ENCODE measurements at regions not wholly inside any gene's neighbourhood (a gene's known extent, or its start where the extent isn't known, plus 50 kb on each side); places are given as distances from the start of the nearest gene placed in this dataset.

- Histone ChIP-seq H3K4me3 (ENCODE audit: low read length in 2 of 2) (no peak overlapping the region), H3K9me3 (ENCODE audit: control insufficient read depth in 2 of 2, insufficient read depth in 1 of 2, low read length in 1 of 2) (peaks cover 2 to 6% of the 10 kb centered on the region in 2 donors), H3K36me3 (ENCODE audit: control insufficient read depth in 2 of 2, insufficient read depth in 2 of 2, low read length in 1 of 2) (no peaks in the 10 kb centered on the region), H3K27me3 (ENCODE audit: control insufficient read depth in 2 of 2, insufficient read depth in 1 of 2, low read length in 1 of 2) (no peaks in the 10 kb centered on the region), H3K27ac (ENCODE audit: low read depth in 1 of 2, low read length in 1 of 2) (no peak overlapping the region), H3K4me1 (ENCODE audit: control insufficient read depth in 2 of 2, insufficient read depth in 2 of 2, low read length in 2 of 2) (no peaks in the 10 kb centered on the region)
- 76% methylated on average over 6 of the region's 6 CpGs for WGBS
- peak; percentile 4 to 53 (median 24) for DNase-seq (ENCODE audit: low read depth in 6 of 9, low spot score in 9 of 9)
Observed at GRCh38 chr12:63420206-63420644, 248.1 kb downstream of the DPY19L2 start.

- no peaks in the 10 kb centered on the region for H3K27me3 ChIP-seq (ENCODE audit: control insufficient read depth in 2 of 2, insufficient read depth in 1 of 2, low read length in 1 of 2)
- no peaks in the 10 kb centered on the region for H3K36me3 ChIP-seq (ENCODE audit: control insufficient read depth in 2 of 2, insufficient read depth in 2 of 2, low read length in 1 of 2)
- no peak overlapping the region for H3K27ac ChIP-seq (ENCODE audit: low read depth in 1 of 2, low read length in 1 of 2)
- H3K4me3 ChIP-seq (ENCODE audit: low read length in 2 of 2): no peak overlapping the region
- no peaks in the 10 kb centered on the region for H3K4me1 ChIP-seq (ENCODE audit: control insufficient read depth in 2 of 2, insufficient read depth in 2 of 2, low read length in 2 of 2)
- H3K9me3 ChIP-seq (ENCODE audit: control insufficient read depth in 2 of 2, insufficient read depth in 1 of 2, low read length in 1 of 2): peaks cover 3 to 9% of the 10 kb centered on the region in 2 donors
- no peak for DNase-seq (ENCODE audit: low read depth in 6 of 9, low spot score in 9 of 9)
- WGBS: 97% methylated on average over 7 of the region's 7 CpGs
Observed at GRCh38 chr12:63419154-63419553, 249.1 kb downstream of the DPY19L2 start.

GRCh38 chr12:63416788-63417187 is 251.5 kb downstream of the DPY19L2 start:
- H3K27ac ChIP-seq (ENCODE audit: low read depth in 1 of 2, low read length in 1 of 2): no peak overlapping the region
- H3K27me3 ChIP-seq (ENCODE audit: control insufficient read depth in 2 of 2, insufficient read depth in 1 of 2, low read length in 1 of 2): no peaks in the 10 kb centered on the region
- H3K36me3 ChIP-seq (ENCODE audit: control insufficient read depth in 2 of 2, insufficient read depth in 2 of 2, low read length in 1 of 2): no peaks in the 10 kb centered on the region
- no peak overlapping the region for H3K4me3 ChIP-seq (ENCODE audit: low read length in 2 of 2)
- DNase-seq (ENCODE audit: low read depth in 6 of 9, low spot score in 9 of 9): no peak
- H3K9me3 ChIP-seq (ENCODE audit: control insufficient read depth in 2 of 2, insufficient read depth in 1 of 2, low read length in 1 of 2): peaks cover 3 to 9% of the 10 kb centered on the region in 2 donors
- no peaks in the 10 kb centered on the region for H3K4me1 ChIP-seq (ENCODE audit: control insufficient read depth in 2 of 2, insufficient read depth in 2 of 2, low read length in 2 of 2)

- Histone ChIP-seq H3K9me3 (ENCODE audit: control insufficient read depth in 2 of 2, insufficient read depth in 1 of 2, low read length in 1 of 2) (peaks cover 3 to 9% of the 10 kb centered on the region in 2 donors), H3K36me3 (ENCODE audit: control insufficient read depth in 2 of 2, insufficient read depth in 2 of 2, low read length in 1 of 2) (no peaks in the 10 kb centered on the region), H3K4me3 (ENCODE audit: low read length in 2 of 2) (no peak overlapping the region), H3K27me3 (ENCODE audit: control insufficient read depth in 2 of 2, insufficient read depth in 1 of 2, low read length in 1 of 2) (no peaks in the 10 kb centered on the region), H3K4me1 (ENCODE audit: control insufficient read depth in 2 of 2, insufficient read depth in 2 of 2, low read length in 2 of 2) (peaks cover 0 to 3% of the 10 kb centered on the region in 2 donors), H3K27ac (ENCODE audit: low read depth in 1 of 2, low read length in 1 of 2) (no peak overlapping the region)
- 98% methylated on average over 13 of the region's 13 CpGs for WGBS
- no peak for DNase-seq (ENCODE audit: low read depth in 6 of 9, low spot score in 9 of 9)
Observed at GRCh38 chr12:63415357-63415756, 252.9 kb downstream of the DPY19L2 start.

GRCh38 chr12:63410197-63410596 is 258.1 kb downstream of the DPY19L2 start:
- 5% methylated on average over 1 of the region's 1 CpG for WGBS
- Histone ChIP-seq H3K36me3 (ENCODE audit: control insufficient read depth in 2 of 2, insufficient read depth in 2 of 2, low read length in 1 of 2) (no peaks in the 10 kb centered on the region), H3K4me1 (ENCODE audit: control insufficient read depth in 2 of 2, insufficient read depth in 2 of 2, low read length in 2 of 2) (peaks cover 0 to 6% of the 10 kb centered on the region in 2 donors), H3K27me3 (ENCODE audit: control insufficient read depth in 2 of 2, insufficient read depth in 1 of 2, low read length in 1 of 2) (no peaks in the 10 kb centered on the region), H3K27ac (ENCODE audit: low read depth in 1 of 2, low read length in 1 of 2) (peak overlapping the region in 1 of 2 donors; percentile 19), H3K4me3 (ENCODE audit: low read length in 2 of 2) (no peak overlapping the region), H3K9me3 (ENCODE audit: control insufficient read depth in 2 of 2, insufficient read depth in 1 of 2, low read length in 1 of 2) (peaks cover 1 to 3% of the 10 kb centered on the region in 2 donors)
- DNase-seq (ENCODE audit: low read depth in 6 of 9, low spot score in 9 of 9): peak in 2 of 9 donors; percentile 8

- Histone ChIP-seq H3K9me3 (ENCODE audit: control insufficient read depth in 2 of 2, insufficient read depth in 1 of 2, low read length in 1 of 2) (no peaks in the 10 kb centered on the region), H3K27ac (ENCODE audit: low read depth in 1 of 2, low read length in 1 of 2) (no peak overlapping the region), H3K4me1 (ENCODE audit: control insufficient read depth in 2 of 2, insufficient read depth in 2 of 2, low read length in 2 of 2) (peaks cover 0 to 6% of the 10 kb centered on the region in 2 donors), H3K36me3 (ENCODE audit: control insufficient read depth in 2 of 2, insufficient read depth in 2 of 2, low read length in 1 of 2) (no peaks in the 10 kb centered on the region), H3K4me3 (ENCODE audit: low read length in 2 of 2) (no peak overlapping the region), H3K27me3 (ENCODE audit: control insufficient read depth in 2 of 2, insufficient read depth in 1 of 2, low read length in 1 of 2) (no peaks in the 10 kb centered on the region)
- no peak for DNase-seq (ENCODE audit: low read depth in 6 of 9, low spot score in 9 of 9)
- WGBS: 97% methylated on average over 2 of the region's 2 CpGs
Observed at GRCh38 chr12:63406781-63407180, 255.8 kb upstream of the AVPR1A start.

GRCh38 chr12:63404611-63405010 is 253.6 kb upstream of the AVPR1A start:
- 3% methylated on average over 1 of the region's 1 CpG for WGBS
- H3K9me3 ChIP-seq (ENCODE audit: control insufficient read depth in 2 of 2, insufficient read depth in 1 of 2, low read length in 1 of 2): peaks cover 0 to 5% of the 10 kb centered on the region in 2 donors
- H3K4me3 ChIP-seq (ENCODE audit: low read length in 2 of 2): no peak overlapping the region
- H3K4me1 ChIP-seq (ENCODE audit: control insufficient read depth in 2 of 2, insufficient read depth in 2 of 2, low read length in 2 of 2): peaks cover 0 to 4% of the 10 kb centered on the region in 2 donors
- no peaks in the 10 kb centered on the region for H3K27me3 ChIP-seq (ENCODE audit: control insufficient read depth in 2 of 2, insufficient read depth in 1 of 2, low read length in 1 of 2)
- no peak overlapping the region for H3K27ac ChIP-seq (ENCODE audit: low read depth in 1 of 2, low read length in 1 of 2)
- H3K36me3 ChIP-seq (ENCODE audit: control insufficient read depth in 2 of 2, insufficient read depth in 2 of 2, low read length in 1 of 2): no peaks in the 10 kb centered on the region
- no peak for DNase-seq (ENCODE audit: low read depth in 6 of 9, low spot score in 9 of 9)

- Histone ChIP-seq H3K9me3 (ENCODE audit: control insufficient read depth in 2 of 2, insufficient read depth in 1 of 2, low read length in 1 of 2) (peaks cover 0 to 10% of the 10 kb centered on the region in 2 donors), H3K4me1 (ENCODE audit: control insufficient read depth in 2 of 2, insufficient read depth in 2 of 2, low read length in 2 of 2) (no peaks in the 10 kb centered on the region), H3K27ac (ENCODE audit: low read depth in 1 of 2, low read length in 1 of 2) (no peak overlapping the region), H3K27me3 (ENCODE audit: control insufficient read depth in 2 of 2, insufficient read depth in 1 of 2, low read length in 1 of 2) (no peaks in the 10 kb centered on the region), H3K4me3 (ENCODE audit: low read length in 2 of 2) (no peak overlapping the region), H3K36me3 (ENCODE audit: control insufficient read depth in 2 of 2, insufficient read depth in 2 of 2, low read length in 1 of 2) (no peaks in the 10 kb centered on the region)
- WGBS: 41% methylated on average over 1 of the region's 1 CpG
- DNase-seq (ENCODE audit: low read depth in 6 of 9, low spot score in 9 of 9): no peak
Observed at GRCh38 chr12:63403256-63403655, 252.3 kb upstream of the AVPR1A start.

GRCh38 chr12:63400718-63401117 is 249.7 kb upstream of the AVPR1A start:
- WGBS: 86% methylated on average over 3 of the region's 3 CpGs
- no peaks in the 10 kb centered on the region for H3K4me1 ChIP-seq (ENCODE audit: control insufficient read depth in 2 of 2, insufficient read depth in 2 of 2, low read length in 2 of 2)
- no peak overlapping the region for H3K27ac ChIP-seq (ENCODE audit: low read depth in 1 of 2, low read length in 1 of 2)
- H3K4me3 ChIP-seq (ENCODE audit: low read length in 2 of 2): no peak overlapping the region
- no peaks in the 10 kb centered on the region for H3K36me3 ChIP-seq (ENCODE audit: control insufficient read depth in 2 of 2, insufficient read depth in 2 of 2, low read length in 1 of 2)
- H3K9me3 ChIP-seq (ENCODE audit: control insufficient read depth in 2 of 2, insufficient read depth in 1 of 2, low read length in 1 of 2): peaks cover 0 to 10% of the 10 kb centered on the region in 2 donors
- no peak for DNase-seq (ENCODE audit: low read depth in 6 of 9, low spot score in 9 of 9)
- H3K27me3 ChIP-seq (ENCODE audit: control insufficient read depth in 2 of 2, insufficient read depth in 1 of 2, low read length in 1 of 2): no peaks in the 10 kb centered on the region

- Histone ChIP-seq H3K4me3 (ENCODE audit: low read length in 2 of 2) (no peak overlapping the region), H3K36me3 (ENCODE audit: control insufficient read depth in 2 of 2, insufficient read depth in 2 of 2, low read length in 1 of 2) (no peaks in the 10 kb centered on the region), H3K9me3 (ENCODE audit: control insufficient read depth in 2 of 2, insufficient read depth in 1 of 2, low read length in 1 of 2) (peaks cover 0 to 10% of the 10 kb centered on the region in 2 donors), H3K27me3 (ENCODE audit: control insufficient read depth in 2 of 2, insufficient read depth in 1 of 2, low read length in 1 of 2) (no peaks in the 10 kb centered on the region), H3K27ac (ENCODE audit: low read depth in 1 of 2, low read length in 1 of 2) (no peak overlapping the region), H3K4me1 (ENCODE audit: control insufficient read depth in 2 of 2, insufficient read depth in 2 of 2, low read length in 2 of 2) (no peaks in the 10 kb centered on the region)
- DNase-seq (ENCODE audit: low read depth in 6 of 9, low spot score in 9 of 9): no peak
- 94% methylated on average over 2 of the region's 2 CpGs for WGBS
Observed at GRCh38 chr12:63400318-63400717, 249.3 kb upstream of the AVPR1A start.

Data from thymus (tissue), 11 donors.